Right atrium auricular region (tissue), 2 donors: ENCODE measurements at regions not wholly inside any gene's neighbourhood (a gene's known extent, or its start where the extent isn't known, plus 50 kb on each side); places are given as distances from the start of the nearest gene placed in this dataset.
"Not testable (repeated sequence)": the region's sequence is repeated elsewhere in the genome, so short reads cannot be mapped to it uniquely, and the experiment has no call there.

Experiments
- DNase-seq: peaks from one replicate; pipeline ENCODE4 v3.0.0-alpha.2; 2019; ENCODE audit warnings: low spot score
- H3K27ac ChIP-seq, 2 donors: fragments of 200-600 bp; sonication (generic); 1 replicate in 1 of 2; 2 replicates in 1 of 2; pipeline ENCODE4 v1.5.1; 2016 to 2019
- H3K27me3 ChIP-seq, 2 donors: fragments of 200-600 bp; sonication (generic); one replicate each; pipeline versions ENCODE4 v1.5.1 to v1.6.0; 2017 to 2019
- H3K36me3 ChIP-seq: fragments of 200-600 bp; sonication (generic); one replicate; pipeline ENCODE4 v1.5.1; 2016
- H3K4me1 ChIP-seq, 2 donors: fragments of 200-600 bp; sonication (generic); one replicate each; pipeline versions ENCODE4 v1.5.1 to v1.6.0; 2017 to 2019
- H3K4me3 ChIP-seq, 2 donors: fragments of 200-600 bp; sonication (generic); 1 replicate in 1 of 2; 2 replicates in 1 of 2; pipeline ENCODE4 v1.5.1; 2017 to 2019; ENCODE audit warnings: mild to moderate bottlenecking in 1 of 2, moderate library complexity in 1 of 2
- H3K9me3 ChIP-seq, 2 donors: fragments of 200-600 bp; sonication (generic); one replicate each; pipeline ENCODE4 v1.5.1; 2019
- TF ChIP-seq, protein P1 (sequence below), 2 donors: fragments of 200-600 bp; sonication (generic); IDR thresholded peaks; one replicate each; pipeline ENCODE4 v1.5.1; 2019; ENCODE audit warnings: antibody characterized with exemption in 2 of 2

DNA sequence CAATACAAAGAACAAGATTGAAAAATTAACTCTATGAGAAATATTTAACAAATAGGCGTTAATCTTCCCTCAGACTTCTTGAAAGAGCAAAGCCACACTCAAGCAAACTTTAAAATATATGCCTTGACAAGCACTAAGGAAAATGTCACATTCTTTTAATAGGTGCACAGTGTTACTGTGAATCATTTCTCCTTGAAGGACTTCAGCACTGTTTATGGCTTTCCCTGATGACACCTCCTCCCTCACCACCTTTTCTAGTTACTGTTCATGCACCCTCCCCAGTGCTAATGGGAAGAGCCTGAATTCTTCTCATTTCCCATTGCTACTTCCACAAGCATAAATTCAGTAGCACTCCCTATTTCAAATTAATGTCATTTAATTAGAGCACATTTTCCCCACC, 299.5 kb upstream of the RRP15 start:
- Histone ChIP-seq H3K9me3 (no peaks in the 10 kb centered on the region), H3K4me1 (peaks cover 0 to 4% of the 10 kb centered on the region in 2 donors), H3K36me3 (no peaks in the 10 kb centered on the region), H3K27me3 (no peaks in the 10 kb centered on the region), H3K4me3 (no peak overlapping the region), H3K27ac (no peak overlapping the region)
- no peak for DNase-seq
- TF ChIP-seq, protein P1, sequence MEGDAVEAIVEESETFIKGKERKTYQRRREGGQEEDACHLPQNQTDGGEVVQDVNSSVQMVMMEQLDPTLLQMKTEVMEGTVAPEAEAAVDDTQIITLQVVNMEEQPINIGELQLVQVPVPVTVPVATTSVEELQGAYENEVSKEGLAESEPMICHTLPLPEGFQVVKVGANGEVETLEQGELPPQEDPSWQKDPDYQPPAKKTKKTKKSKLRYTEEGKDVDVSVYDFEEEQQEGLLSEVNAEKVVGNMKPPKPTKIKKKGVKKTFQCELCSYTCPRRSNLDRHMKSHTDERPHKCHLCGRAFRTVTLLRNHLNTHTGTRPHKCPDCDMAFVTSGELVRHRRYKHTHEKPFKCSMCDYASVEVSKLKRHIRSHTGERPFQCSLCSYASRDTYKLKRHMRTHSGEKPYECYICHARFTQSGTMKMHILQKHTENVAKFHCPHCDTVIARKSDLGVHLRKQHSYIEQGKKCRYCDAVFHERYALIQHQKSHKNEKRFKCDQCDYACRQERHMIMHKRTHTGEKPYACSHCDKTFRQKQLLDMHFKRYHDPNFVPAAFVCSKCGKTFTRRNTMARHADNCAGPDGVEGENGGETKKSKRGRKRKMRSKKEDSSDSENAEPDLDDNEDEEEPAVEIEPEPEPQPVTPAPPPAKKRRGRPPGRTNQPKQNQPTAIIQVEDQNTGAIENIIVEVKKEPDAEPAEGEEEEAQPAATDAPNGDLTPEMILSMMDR (IDR thresholded peaks at IDR 0.05): no peak

DNA sequence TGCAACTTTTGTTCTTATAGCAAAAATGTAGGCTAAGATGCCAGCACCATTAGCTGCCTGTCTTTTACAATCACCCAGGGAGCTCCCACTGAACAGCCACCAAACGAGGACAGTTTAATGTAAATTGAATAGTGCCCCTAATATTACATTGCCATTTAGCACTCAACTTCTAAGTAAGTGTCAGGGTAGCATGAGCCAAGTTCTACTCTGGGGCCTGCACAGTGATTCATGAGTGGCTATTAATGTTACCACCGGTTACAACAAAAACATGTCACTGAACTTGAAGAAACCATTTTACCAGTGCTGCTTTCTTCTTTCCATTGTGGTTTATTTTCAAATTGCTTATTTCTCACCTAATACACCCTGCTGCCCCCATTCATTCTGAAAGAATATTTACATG, 295.6 kb upstream of the RRP15 start:
- Histone ChIP-seq H3K36me3 (no peaks in the 10 kb centered on the region), H3K4me3 (no peak overlapping the region), H3K27ac (no peak overlapping the region), H3K27me3 (no peaks in the 10 kb centered on the region), H3K4me1 (peaks cover 0 to 4% of the 10 kb centered on the region in 2 donors), H3K9me3 (no peaks in the 10 kb centered on the region)
- TF ChIP-seq, protein P1 (IDR thresholded peaks at IDR 0.05): no peak
- no peak for DNase-seq

DNA sequence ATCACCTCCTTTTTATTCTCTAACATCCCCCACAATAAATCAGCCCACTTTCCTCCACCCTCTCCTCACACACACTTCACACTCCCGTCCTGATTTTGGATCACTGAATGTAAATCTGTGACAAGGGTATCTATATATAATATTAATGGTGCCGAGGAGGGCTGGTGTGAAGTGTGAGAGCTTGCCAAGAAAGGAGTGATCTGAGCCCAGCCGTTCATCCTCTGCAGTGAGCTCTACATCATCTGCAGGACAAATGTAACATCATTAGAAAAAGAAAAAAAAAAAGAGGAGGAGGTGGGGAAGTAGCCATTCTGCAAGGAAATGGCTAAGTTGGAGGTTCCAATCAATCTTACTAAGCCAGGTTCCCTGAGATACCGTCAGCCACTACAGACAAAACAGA, 291.7 kb upstream of the RRP15 start:
- no peak for DNase-seq
- Histone ChIP-seq H3K36me3 (no peaks in the 10 kb centered on the region), H3K4me1 (peaks cover 0 to 4% of the 10 kb centered on the region in 2 donors), H3K27me3 (no peaks in the 10 kb centered on the region), H3K9me3 (no peaks in the 10 kb centered on the region), H3K27ac (no peak overlapping the region), H3K4me3 (no peak overlapping the region)
- TF ChIP-seq, protein P1 (IDR thresholded peaks at IDR 0.05): no peak

DNA sequence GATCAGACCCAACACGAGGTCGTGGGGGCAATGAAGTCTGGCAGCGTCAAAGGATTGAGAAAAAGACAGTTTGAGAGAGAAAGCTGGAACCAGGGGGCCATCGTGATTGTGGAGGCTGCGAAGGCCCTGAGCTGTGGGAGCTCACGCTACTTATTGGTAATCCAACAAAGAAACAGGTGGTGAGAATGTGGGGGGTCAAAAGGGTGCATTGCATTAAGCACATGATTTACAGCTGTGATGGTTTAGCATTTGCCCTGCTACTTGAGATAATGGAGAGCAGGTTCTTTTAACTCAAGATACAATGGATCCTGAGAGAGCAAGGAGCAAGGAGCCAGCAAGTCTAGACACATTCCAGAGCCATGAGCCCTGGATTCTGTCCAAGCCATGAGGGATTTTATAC, 276.8 kb upstream of the RRP15 start:
- not testable (repeated sequence) for H3K4me3 ChIP-seq, H3K27me3 ChIP-seq, H3K36me3 ChIP-seq, H3K27ac ChIP-seq, DNase-seq, H3K4me1 ChIP-seq, H3K9me3 ChIP-seq

DNA sequence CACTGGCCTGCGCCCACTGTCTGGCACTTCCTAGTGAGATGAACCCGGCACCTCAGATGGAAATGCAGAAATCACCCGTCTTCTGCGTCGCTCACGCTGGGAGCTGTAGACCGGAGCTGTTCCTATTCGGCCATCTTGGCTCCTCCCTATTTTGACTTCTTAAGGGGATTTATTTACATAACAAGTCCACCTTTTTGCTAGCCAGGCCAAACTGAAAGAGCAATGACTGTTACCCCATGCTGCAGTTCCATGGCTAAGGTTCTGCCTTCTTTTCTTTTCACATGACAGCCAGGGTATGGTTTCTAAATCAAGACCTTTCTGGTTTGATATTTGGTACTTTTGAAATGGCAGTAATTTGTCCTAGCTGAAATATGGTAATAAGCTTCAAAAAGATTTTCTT, 270.0 kb upstream of the RRP15 start:
- not testable (repeated sequence) for H3K36me3 ChIP-seq, DNase-seq, H3K27me3 ChIP-seq, H3K9me3 ChIP-seq, H3K4me3 ChIP-seq, H3K27ac ChIP-seq, H3K4me1 ChIP-seq

DNA sequence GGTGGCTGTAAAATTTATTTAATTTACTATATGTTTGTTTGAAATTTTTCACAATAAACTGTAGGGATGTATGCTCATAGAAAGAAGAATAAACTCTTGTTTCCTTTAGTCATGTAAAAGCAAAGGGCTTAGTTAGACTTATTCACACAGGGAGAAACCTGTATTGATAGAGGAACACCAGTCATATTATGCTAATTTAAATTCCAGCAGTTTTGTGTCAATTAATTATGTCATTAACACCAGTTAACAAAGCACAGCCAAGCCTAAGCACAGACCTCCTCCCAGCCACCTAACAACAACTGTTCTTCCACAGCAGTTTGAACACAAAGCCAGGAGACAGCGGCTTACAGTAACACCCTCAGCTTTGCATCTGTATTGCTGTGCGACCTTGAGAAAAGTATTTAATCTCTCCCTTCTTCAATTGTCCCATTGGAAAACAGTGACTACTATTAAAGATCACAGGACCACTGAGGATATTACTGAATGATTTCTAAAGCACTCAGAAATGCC, 260.8 kb upstream of the RRP15 start:
- no peak overlapping the region for H3K4me3 ChIP-seq
- no peaks in the 10 kb centered on the region for H3K4me1 ChIP-seq
- H3K27me3 ChIP-seq: no peaks in the 10 kb centered on the region
- TF ChIP-seq, protein P1 (IDR thresholded peaks at IDR 0.05): no peak
- H3K36me3 ChIP-seq: no peaks in the 10 kb centered on the region
- H3K27ac ChIP-seq: no peak overlapping the region
- DNase-seq: no peak
- H3K9me3 ChIP-seq: no peaks in the 10 kb centered on the region

DNA sequence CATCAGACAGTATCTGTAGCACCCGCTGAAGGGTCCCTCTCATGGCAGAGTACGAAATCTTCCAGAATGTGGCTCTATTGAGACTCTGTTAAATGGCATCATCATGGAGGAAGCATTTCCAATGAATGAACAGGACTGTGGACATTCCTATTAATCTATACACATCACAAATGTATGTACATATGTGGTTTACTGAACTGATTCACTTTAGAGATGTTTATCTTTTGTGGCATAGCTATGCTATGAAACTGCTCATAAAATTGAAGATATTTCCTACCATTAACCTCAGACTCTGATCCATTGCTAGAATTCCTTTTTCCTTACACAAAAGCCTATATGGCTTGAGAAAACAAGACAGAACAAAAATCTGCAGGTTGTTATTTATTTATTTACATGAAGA, 259.6 kb upstream of the RRP15 start:
- Histone ChIP-seq H3K4me3 (no peak overlapping the region), H3K27ac (no peak overlapping the region), H3K4me1 (no peaks in the 10 kb centered on the region), H3K27me3 (no peaks in the 10 kb centered on the region), H3K36me3 (no peaks in the 10 kb centered on the region), H3K9me3 (no peaks in the 10 kb centered on the region)
- TF ChIP-seq, protein P1 (IDR thresholded peaks at IDR 0.05): no peak
- no peak for DNase-seq
